ENCODE measurements at regions not wholly inside any gene's neighbourhood (a gene's known extent, or its start where the extent isn't known, plus 50 kb on each side); places are given as distances from the start of the nearest gene placed in this dataset.

DNA sequence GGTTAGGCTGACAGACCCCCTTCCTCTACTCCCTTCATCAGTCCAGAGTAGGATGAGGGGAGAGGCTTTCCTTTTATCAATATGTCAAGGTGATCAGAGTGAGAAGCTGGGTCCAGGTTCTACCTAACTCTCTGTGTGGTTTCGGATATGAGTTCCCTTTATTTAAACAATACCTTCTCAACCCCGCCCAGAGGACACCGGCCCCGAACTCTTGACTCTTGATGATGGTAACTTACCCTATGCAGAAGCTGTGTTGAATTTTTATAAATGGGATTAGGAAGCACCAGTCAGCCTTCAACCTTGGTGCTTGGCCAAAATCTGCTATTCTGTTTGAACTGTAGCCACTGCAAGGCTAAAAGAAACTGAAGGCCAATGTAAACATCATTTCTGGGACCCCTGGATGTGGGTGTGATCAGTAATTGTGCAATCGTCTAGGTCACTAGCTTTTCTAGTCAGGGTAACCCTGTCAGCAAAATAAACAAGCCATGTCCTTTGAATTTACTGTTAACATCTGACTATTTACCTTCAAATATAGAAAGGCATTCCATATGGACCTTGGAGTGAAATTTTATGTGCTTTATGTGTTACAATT is 398.3 kb downstream of the SEC16B start (continued):
- TF ChIP-seq, protein P1, sequence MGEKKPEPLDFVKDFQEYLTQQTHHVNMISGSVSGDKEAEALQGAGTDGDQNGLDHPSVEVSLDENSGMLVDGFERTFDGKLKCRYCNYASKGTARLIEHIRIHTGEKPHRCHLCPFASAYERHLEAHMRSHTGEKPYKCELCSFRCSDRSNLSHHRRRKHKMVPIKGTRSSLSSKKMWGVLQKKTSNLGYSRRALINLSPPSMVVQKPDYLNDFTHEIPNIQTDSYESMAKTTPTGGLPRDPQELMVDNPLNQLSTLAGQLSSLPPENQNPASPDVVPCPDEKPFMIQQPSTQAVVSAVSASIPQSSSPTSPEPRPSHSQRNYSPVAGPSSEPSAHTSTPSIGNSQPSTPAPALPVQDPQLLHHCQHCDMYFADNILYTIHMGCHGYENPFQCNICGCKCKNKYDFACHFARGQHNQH (CRISPR knock-in tag; IDR thresholded peaks at IDR 0.05), result peak; percentile 77; the same call in 1 of the 2 replicates
- TF ChIP-seq, protein P2, sequence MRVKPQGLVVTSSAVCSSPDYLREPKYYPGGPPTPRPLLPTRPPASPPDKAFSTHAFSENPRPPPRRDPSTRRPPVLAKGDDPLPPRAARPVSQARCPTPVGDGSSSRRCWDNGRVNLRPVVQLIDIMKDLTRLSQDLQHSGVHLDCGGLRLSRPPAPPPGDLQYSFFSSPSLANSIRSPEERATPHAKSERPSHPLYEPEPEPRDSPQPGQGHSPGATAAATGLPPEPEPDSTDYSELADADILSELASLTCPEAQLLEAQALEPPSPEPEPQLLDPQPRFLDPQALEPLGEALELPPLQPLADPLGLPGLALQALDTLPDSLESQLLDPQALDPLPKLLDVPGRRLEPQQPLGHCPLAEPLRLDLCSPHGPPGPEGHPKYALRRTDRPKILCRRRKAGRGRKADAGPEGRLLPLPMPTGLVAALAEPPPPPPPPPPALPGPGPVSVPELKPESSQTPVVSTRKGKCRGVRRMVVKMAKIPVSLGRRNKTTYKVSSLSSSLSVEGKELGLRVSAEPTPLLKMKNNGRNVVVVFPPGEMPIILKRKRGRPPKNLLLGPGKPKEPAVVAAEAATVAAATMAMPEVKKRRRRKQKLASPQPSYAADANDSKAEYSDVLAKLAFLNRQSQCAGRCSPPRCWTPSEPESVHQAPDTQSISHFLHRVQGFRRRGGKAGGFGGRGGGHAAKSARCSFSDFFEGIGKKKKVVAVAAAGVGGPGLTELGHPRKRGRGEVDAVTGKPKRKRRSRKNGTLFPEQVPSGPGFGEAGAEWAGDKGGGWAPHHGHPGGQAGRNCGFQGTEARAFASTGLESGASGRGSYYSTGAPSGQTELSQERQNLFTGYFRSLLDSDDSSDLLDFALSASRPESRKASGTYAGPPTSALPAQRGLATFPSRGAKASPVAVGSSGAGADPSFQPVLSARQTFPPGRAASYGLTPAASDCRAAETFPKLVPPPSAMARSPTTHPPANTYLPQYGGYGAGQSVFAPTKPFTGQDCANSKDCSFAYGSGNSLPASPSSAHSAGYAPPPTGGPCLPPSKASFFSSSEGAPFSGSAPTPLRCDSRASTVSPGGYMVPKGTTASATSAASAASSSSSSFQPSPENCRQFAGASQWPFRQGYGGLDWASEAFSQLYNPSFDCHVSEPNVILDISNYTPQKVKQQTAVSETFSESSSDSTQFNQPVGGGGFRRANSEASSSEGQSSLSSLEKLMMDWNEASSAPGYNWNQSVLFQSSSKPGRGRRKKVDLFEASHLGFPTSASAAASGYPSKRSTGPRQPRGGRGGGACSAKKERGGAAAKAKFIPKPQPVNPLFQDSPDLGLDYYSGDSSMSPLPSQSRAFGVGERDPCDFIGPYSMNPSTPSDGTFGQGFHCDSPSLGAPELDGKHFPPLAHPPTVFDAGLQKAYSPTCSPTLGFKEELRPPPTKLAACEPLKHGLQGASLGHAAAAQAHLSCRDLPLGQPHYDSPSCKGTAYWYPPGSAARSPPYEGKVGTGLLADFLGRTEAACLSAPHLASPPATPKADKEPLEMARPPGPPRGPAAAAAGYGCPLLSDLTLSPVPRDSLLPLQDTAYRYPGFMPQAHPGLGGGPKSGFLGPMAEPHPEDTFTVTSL (CRISPR knock-in tag; IDR thresholded peaks at IDR 0.05; ENCODE audit: borderline replicate concordance), result peak; percentile 96
- TF ChIP-seq GATAD2A (CRISPR knock-in tag; IDR thresholded peaks at IDR 0.05) (peak; percentile 98), ZNF766 (CRISPR knock-in tag; IDR thresholded peaks at IDR 0.05; ENCODE audit: borderline replicate concordance) (no peak), SMARCE1 (IDR thresholded peaks at IDR 0.05; ENCODE audit: borderline replicate concordance) (no peak), ELF1 (CRISPR knock-in tag; IDR thresholded peaks at IDR 0.05) (0 out of 2 replicates have a peak, but pooled peaks have one; percentile 10), KAT8 (CRISPR knock-in tag; IDR thresholded peaks at IDR 0.05) (peak; percentile 78; the same call in 1 of the 2 replicates), RCOR2 (CRISPR knock-in tag; IDR thresholded peaks at IDR 0.05) (0 out of 2 replicates have a peak, but pooled peaks have one; percentile 45), ZNF264 (CRISPR knock-in tag; IDR thresholded peaks at IDR 0.05) (peak; percentile 61; the same call in 1 of the 2 replicates), NKX3-1 (CRISPR knock-in tag; IDR thresholded peaks at IDR 0.05) (peak; percentile 78; the same call in 1 of the 2 replicates), FOSL2 (CRISPR knock-in tag; IDR thresholded peaks at IDR 0.05) (peak; percentile 76), RFX5 (IDR thresholded peaks at IDR 0.05; ENCODE audit: low read depth, low read length) (no peak), SP1 (IDR thresholded peaks at IDR 0.05) (no peak), SP1 (CRISPR knock-in tag; IDR thresholded peaks at IDR 0.05) (no peak), HDAC1 (CRISPR knock-in tag; IDR thresholded peaks at IDR 0.05) (peak; percentile 61)
- TF ChIP-seq, protein P3, sequence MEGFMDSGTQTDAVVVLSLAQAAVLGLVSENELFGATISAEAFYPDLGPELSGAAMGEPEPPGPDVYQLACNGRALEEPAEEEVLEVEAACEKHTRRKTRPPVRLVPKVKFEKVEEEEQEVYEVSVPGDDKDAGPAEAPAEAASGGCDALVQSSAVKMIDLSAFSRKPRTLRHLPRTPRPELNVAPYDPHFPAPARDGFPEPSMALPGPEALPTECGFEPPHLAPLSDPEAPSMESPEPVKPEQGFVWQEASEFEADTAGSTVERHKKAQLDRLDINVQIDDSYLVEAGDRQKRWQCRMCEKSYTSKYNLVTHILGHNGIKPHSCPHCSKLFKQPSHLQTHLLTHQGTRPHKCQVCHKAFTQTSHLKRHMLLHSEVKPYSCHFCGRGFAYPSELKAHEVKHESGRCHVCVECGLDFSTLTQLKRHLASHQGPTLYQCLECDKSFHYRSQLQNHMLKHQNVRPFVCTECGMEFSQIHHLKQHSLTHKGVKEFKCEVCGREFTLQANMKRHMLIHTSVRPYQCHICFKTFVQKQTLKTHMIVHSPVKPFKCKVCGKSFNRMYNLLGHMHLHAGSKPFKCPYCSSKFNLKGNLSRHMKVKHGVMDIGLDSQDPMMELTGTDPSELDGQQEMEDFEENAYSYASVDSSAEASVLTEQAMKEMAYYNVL (CRISPR knock-in tag; IDR thresholded peaks at IDR 0.05; ENCODE audit: borderline replicate concordance), result peak; percentile 41; the same call in 1 of the 2 replicates
- TF ChIP-seq, protein P4, sequence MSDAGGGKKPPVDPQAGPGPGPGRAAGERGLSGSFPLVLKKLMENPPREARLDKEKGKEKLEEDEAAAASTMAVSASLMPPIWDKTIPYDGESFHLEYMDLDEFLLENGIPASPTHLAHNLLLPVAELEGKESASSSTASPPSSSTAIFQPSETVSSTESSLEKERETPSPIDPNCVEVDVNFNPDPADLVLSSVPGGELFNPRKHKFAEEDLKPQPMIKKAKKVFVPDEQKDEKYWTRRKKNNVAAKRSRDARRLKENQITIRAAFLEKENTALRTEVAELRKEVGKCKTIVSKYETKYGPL (CRISPR knock-in tag; IDR thresholded peaks at IDR 0.05), result no peak
- TF ChIP-seq, protein P5, sequence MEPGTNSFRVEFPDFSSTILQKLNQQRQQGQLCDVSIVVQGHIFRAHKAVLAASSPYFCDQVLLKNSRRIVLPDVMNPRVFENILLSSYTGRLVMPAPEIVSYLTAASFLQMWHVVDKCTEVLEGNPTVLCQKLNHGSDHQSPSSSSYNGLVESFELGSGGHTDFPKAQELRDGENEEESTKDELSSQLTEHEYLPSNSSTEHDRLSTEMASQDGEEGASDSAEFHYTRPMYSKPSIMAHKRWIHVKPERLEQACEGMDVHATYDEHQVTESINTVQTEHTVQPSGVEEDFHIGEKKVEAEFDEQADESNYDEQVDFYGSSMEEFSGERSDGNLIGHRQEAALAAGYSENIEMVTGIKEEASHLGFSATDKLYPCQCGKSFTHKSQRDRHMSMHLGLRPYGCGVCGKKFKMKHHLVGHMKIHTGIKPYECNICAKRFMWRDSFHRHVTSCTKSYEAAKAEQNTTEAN (CRISPR knock-in tag; conservative IDR thresholded peaks at IDR 0.05), result peak; percentile 76; the same call in 1 of the 2 replicates
- TF ChIP-seq, protein P6, sequence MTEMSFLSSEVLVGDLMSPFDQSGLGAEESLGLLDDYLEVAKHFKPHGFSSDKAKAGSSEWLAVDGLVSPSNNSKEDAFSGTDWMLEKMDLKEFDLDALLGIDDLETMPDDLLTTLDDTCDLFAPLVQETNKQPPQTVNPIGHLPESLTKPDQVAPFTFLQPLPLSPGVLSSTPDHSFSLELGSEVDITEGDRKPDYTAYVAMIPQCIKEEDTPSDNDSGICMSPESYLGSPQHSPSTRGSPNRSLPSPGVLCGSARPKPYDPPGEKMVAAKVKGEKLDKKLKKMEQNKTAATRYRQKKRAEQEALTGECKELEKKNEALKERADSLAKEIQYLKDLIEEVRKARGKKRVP (CRISPR knock-in tag; IDR thresholded peaks at IDR 0.05), result peak in 1 of 2 experiments; percentile 50; a peak in 1 of 4 replicates

All from HepG2 (cell line).